ENCODE measurements at regions not wholly inside any gene's neighbourhood (a gene's known extent, or its start where the extent isn't known, plus 50 kb on each side); places are given as distances from the start of the nearest gene placed in this dataset.

DNA sequence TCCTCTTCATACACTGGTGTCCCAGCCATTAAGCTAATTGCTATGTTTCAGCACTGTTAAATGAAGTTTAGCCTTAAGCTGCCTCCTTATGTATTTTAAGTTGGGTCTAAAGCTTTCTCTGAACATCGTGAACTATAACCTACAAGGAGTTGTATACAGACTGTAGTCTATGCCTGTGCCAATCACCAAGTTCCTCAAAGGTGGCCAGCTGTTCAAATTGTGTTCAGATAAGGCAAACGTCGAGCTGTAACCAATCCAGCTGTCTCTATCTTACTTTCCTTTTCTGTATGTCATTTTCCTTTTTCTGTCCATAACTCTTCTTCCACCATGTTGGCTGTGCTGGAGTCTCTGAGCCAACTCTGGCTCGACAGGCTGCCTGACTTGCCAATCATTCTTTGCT is 199.6 kb downstream of the OGFRL1 start (continued):
- TF ChIP-seq, protein P1, sequence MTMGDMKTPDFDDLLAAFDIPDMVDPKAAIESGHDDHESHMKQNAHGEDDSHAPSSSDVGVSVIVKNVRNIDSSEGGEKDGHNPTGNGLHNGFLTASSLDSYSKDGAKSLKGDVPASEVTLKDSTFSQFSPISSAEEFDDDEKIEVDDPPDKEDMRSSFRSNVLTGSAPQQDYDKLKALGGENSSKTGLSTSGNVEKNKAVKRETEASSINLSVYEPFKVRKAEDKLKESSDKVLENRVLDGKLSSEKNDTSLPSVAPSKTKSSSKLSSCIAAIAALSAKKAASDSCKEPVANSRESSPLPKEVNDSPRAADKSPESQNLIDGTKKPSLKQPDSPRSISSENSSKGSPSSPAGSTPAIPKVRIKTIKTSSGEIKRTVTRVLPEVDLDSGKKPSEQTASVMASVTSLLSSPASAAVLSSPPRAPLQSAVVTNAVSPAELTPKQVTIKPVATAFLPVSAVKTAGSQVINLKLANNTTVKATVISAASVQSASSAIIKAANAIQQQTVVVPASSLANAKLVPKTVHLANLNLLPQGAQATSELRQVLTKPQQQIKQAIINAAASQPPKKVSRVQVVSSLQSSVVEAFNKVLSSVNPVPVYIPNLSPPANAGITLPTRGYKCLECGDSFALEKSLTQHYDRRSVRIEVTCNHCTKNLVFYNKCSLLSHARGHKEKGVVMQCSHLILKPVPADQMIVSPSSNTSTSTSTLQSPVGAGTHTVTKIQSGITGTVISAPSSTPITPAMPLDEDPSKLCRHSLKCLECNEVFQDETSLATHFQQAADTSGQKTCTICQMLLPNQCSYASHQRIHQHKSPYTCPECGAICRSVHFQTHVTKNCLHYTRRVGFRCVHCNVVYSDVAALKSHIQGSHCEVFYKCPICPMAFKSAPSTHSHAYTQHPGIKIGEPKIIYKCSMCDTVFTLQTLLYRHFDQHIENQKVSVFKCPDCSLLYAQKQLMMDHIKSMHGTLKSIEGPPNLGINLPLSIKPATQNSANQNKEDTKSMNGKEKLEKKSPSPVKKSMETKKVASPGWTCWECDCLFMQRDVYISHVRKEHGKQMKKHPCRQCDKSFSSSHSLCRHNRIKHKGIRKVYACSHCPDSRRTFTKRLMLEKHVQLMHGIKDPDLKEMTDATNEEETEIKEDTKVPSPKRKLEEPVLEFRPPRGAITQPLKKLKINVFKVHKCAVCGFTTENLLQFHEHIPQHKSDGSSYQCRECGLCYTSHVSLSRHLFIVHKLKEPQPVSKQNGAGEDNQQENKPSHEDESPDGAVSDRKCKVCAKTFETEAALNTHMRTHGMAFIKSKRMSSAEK (CRISPR knock-in tag; IDR thresholded peaks at IDR 0.05; ENCODE audit: borderline replicate concordance): no peak

DNA sequence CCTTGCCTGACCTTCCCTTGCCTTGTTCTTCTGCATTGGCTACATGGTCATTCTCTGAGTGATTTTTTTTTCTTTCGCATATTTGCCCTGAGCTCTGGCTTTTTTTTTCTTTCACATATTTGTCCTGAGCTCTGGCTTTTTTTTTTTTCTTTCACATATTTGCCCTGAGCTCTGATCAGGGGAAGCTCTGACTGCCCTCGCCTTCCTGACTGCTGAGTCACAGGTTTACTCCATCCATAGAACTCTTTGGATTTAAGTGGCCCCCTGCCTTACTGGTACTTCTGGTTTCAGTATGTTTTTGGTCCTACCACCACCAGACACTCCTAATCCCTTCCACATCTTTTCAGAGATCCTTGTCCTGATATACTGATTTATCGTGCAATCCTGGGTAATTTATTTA is 201.1 kb downstream of the OGFRL1 start:
- H3K9me3 Mint-ChIP-seq: no peaks in the 10 kb centered on the region
- ATAC-seq (peak; percentile 90), DNase-seq (ENCODE audit: low spot score) (peak; percentile 11)
- ChIA-PET POLR2A (no interaction called here), CTCF (interaction anchor here (0.7 kb wide), 1 partner anchor 38 kb away, joined by 4 read pairs; no protein-coding TSS in a partner anchor)
- peak overlapping the region; percentile 19 for H3K27ac Mint-ChIP-seq
- peaks cover 15% of the 10 kb centered on the region for H3K4me1 Mint-ChIP-seq
- TF ChIP-seq ZNF423 (CRISPR knock-in tag; IDR thresholded peaks at IDR 0.05): no peak
- no peak for TF ChIP-seq ZNF138 (CRISPR knock-in tag; conservative IDR thresholded peaks at IDR 0.05)
- TF ChIP-seq, protein P2, sequence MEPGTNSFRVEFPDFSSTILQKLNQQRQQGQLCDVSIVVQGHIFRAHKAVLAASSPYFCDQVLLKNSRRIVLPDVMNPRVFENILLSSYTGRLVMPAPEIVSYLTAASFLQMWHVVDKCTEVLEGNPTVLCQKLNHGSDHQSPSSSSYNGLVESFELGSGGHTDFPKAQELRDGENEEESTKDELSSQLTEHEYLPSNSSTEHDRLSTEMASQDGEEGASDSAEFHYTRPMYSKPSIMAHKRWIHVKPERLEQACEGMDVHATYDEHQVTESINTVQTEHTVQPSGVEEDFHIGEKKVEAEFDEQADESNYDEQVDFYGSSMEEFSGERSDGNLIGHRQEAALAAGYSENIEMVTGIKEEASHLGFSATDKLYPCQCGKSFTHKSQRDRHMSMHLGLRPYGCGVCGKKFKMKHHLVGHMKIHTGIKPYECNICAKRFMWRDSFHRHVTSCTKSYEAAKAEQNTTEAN (CRISPR knock-in tag; IDR thresholded peaks at IDR 0.05): no peak
- no peaks in the 10 kb centered on the region for H3K27me3 Mint-ChIP-seq (ENCODE audit: low read depth)
- H3K4me3 Mint-ChIP-seq: no peak overlapping the region
- H3K36me3 Mint-ChIP-seq: no peaks in the 10 kb centered on the region

DNA sequence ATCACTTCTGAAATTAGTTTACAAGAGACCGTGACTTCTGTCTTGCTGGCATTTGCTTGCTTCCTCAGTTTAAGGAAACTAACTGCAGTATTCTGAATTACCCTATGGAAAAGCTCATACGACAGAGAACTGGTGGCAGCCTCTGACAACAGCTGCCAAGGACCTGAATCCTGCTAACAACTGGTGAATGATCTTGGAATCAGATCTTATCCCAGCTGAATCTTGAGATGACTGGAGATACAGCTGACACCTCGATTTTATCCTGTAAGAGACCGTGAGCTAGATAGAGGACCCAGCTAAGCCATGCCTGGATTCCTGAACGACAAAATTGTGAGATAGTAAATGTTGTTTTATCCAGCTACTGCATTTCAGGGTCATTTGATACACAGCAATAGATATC is 202.3 kb downstream of the OGFRL1 start:
- DNase-seq (ENCODE audit: low spot score) (no peak), ATAC-seq (no peak)
- no peaks in the 10 kb centered on the region for H3K9me3 Mint-ChIP-seq
- ChIA-PET CTCF (no interaction called here), POLR2A (no interaction called here)
- H3K27ac Mint-ChIP-seq: no peak overlapping the region
- no peak for TF ChIP-seq SMAD4 (CRISPR knock-in tag; IDR thresholded peaks at IDR 0.05)
- TF ChIP-seq, protein P3, sequence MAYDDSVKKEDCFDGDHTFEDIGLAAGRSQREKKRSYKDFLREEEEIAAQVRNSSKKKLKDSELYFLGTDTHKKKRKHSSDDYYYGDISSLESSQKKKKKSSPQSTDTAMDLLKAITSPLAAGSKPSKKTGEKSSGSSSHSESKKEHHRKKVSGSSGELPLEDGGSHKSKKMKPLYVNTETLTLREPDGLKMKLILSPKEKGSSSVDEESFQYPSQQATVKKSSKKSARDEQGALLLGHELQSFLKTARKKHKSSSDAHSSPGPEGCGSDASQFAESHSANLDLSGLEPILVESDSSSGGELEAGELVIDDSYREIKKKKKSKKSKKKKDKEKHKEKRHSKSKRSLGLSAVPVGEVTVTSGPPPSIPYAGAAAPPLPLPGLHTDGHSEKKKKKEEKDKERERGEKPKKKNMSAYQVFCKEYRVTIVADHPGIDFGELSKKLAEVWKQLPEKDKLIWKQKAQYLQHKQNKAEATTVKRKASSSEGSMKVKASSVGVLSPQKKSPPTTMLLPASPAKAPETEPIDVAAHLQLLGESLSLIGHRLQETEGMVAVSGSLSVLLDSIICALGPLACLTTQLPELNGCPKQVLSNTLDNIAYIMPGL (CRISPR knock-in tag; IDR thresholded peaks at IDR 0.05): no peak
- no peaks in the 10 kb centered on the region for H3K27me3 Mint-ChIP-seq (ENCODE audit: low read depth)
- H3K4me1 Mint-ChIP-seq: peaks cover 16% of the 10 kb centered on the region
- no peaks in the 10 kb centered on the region for H3K36me3 Mint-ChIP-seq
- no peak overlapping the region for H3K4me3 Mint-ChIP-seq

DNA sequence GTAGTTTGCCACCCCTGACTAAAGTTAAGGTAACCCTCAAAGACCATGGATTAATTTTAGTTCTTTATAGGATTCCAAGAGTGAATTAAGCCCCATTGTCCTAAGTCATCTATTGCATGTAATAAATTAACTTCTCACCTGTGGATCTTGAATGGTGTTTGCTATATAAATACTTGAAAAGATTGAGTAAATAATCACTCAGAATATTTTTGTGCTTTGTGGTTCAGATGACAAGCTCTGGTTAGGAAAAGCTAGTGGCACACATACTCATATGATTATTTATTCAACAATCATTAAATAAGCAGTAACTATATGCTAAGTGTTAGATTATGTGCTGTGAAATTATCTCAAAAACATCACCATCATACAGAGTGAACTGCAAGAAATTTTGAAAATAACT is 203.2 kb downstream of the OGFRL1 start:
- Mint-ChIP-seq H3K27ac (no peak overlapping the region), H3K4me3 (no peak overlapping the region), H3K9me3 (no peaks in the 10 kb centered on the region), H3K27me3 (ENCODE audit: low read depth) (no peaks in the 10 kb centered on the region), H3K4me1 (peaks cover 24% of the 10 kb centered on the region), H3K36me3 (no peaks in the 10 kb centered on the region)
- ChIA-PET CTCF (no interaction called here), POLR2A (no interaction called here)
- DNase-seq (ENCODE audit: low spot score): no peak
- no peak for ATAC-seq
- TF ChIP-seq, protein P4, sequence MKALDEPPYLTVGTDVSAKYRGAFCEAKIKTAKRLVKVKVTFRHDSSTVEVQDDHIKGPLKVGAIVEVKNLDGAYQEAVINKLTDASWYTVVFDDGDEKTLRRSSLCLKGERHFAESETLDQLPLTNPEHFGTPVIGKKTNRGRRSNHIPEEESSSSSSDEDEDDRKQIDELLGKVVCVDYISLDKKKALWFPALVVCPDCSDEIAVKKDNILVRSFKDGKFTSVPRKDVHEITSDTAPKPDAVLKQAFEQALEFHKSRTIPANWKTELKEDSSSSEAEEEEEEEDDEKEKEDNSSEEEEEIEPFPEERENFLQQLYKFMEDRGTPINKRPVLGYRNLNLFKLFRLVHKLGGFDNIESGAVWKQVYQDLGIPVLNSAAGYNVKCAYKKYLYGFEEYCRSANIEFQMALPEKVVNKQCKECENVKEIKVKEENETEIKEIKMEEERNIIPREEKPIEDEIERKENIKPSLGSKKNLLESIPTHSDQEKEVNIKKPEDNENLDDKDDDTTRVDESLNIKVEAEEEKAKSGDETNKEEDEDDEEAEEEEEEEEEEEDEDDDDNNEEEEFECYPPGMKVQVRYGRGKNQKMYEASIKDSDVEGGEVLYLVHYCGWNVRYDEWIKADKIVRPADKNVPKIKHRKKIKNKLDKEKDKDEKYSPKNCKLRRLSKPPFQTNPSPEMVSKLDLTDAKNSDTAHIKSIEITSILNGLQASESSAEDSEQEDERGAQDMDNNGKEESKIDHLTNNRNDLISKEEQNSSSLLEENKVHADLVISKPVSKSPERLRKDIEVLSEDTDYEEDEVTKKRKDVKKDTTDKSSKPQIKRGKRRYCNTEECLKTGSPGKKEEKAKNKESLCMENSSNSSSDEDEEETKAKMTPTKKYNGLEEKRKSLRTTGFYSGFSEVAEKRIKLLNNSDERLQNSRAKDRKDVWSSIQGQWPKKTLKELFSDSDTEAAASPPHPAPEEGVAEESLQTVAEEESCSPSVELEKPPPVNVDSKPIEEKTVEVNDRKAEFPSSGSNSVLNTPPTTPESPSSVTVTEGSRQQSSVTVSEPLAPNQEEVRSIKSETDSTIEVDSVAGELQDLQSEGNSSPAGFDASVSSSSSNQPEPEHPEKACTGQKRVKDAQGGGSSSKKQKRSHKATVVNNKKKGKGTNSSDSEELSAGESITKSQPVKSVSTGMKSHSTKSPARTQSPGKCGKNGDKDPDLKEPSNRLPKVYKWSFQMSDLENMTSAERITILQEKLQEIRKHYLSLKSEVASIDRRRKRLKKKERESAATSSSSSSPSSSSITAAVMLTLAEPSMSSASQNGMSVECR (CRISPR knock-in tag; IDR thresholded peaks at IDR 0.05; ENCODE audit: borderline replicate concordance): no peak
- TF ChIP-seq, protein P5, sequence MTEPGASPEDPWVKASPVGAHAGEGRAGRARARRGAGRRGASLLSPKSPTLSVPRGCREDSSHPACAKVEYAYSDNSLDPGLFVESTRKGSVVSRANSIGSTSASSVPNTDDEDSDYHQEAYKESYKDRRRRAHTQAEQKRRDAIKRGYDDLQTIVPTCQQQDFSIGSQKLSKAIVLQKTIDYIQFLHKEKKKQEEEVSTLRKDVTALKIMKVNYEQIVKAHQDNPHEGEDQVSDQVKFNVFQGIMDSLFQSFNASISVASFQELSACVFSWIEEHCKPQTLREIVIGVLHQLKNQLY (CRISPR knock-in tag; IDR thresholded peaks at IDR 0.05): no peak
- TF ChIP-seq, protein P6, sequence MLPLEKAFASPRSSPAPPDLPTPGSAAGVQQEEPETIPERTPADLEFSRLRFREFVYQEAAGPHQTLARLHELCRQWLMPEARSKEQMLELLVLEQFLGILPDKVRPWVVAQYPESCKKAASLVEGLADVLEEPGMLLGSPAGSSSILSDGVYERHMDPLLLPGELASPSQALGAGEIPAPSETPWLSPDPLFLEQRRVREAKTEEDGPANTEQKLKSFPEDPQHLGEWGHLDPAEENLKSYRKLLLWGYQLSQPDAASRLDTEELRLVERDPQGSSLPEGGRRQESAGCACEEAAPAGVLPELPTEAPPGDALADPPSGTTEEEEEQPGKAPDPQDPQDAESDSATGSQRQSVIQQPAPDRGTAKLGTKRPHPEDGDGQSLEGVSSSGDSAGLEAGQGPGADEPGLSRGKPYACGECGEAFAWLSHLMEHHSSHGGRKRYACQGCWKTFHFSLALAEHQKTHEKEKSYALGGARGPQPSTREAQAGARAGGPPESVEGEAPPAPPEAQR (CRISPR knock-in tag; IDR thresholded peaks at IDR 0.05): no peak
- TF ChIP-seq, protein P1 (CRISPR knock-in tag; IDR thresholded peaks at IDR 0.05; ENCODE audit: borderline replicate concordance): no peak
- TF ChIP-seq JAZF1 (CRISPR knock-in tag; IDR thresholded peaks at IDR 0.05) (no peak), CREB1 (CRISPR knock-in tag; IDR thresholded peaks at IDR 0.05) (no peak)
